ENCODE measurements at regions not wholly inside any gene's neighbourhood (a gene's known extent, or its start where the extent isn't known, plus 50 kb on each side); places are given as distances from the start of the nearest gene placed in this dataset.

DNA sequence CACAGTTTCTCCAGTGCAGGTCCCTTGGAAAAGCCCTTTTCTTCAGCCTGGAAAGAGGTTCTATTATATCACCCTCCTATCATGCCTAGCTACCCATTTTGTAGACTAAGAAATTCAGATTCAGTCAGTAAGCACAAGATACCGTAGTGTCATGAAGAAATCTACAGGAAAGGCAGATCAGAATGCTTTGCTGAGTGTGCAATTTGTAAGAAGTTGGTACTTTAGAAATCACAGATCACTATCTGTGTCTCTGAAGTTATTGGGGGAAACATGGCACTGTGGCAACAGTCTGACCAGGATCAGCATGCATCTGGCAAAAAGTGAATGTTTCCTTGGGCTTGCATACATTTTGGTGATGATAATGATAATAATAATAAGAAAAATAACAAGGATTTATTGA is 531.8 kb downstream of the EPHB1 start (continued):
- no peak for TF ChIP-seq PRPF4 (IDR thresholded peaks at IDR 0.05; ENCODE audit: insufficient read depth, low read depth, low read length, poor library complexity, severe bottlenecking)
- TF ChIP-seq C11orf30 (IDR thresholded peaks at IDR 0.05; ENCODE audit: low read depth), result peak; percentile 19; the same call in 1 of the 2 replicates
- TF ChIP-seq ZNF785 (CRISPR knock-in tag; IDR thresholded peaks at IDR 0.05), result no peak
- no peak for TF ChIP-seq ZNF507 (tag; conservative IDR thresholded peaks at IDR 0.05)
- TF ChIP-seq SAFB (IDR thresholded peaks at IDR 0.05; ENCODE audit: borderline replicate concordance, low read depth, low read length), result no peak
- no peak for TF ChIP-seq NCOR1 (IDR thresholded peaks at IDR 0.05)
- no peak for TF ChIP-seq ZFP36 (IDR thresholded peaks at IDR 0.05; ENCODE audit: low read depth, low read length, partially characterized antibody)
- no peak for TF ChIP-seq ZNF347 (CRISPR knock-in tag; IDR thresholded peaks at IDR 0.05; ENCODE audit: low read depth)

DNA sequence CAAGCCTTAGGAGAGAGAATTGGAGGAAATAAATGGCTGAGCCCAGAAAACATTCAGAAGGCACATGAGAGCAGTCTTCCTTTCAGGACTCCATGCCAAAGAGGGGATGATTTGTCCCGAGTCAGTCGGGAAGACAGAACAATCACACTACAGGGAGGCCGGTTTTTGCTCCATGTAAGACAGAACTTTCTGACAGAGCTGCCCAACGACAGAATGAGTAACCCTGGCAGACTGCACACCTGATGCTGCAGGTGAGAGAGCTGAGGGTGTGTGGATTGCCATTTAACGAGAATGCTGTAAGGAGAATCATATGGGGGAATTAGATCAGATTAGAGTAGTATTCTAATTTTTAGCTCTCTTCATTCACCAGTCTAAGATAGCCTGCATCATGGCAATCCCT is 533.0 kb downstream of the EPHB1 start:
- Histone ChIP-seq H3K4me2 (ENCODE audit: insufficient read depth, low read length) (no peak overlapping the region), H3K36me3 (ENCODE audit: control insufficient read depth, insufficient read depth, low read length) (no peaks in the 10 kb centered on the region), H3K4me3 (no peak overlapping the region), H3K27me3 (ENCODE audit: control insufficient read depth in 2 of 2, insufficient read depth in 2 of 2, low read length in 2 of 2) (no peaks in the 10 kb centered on the region), H3K4me1 (replicated peaks in 1 of 2; ENCODE audit: control insufficient read depth in 2 of 2, insufficient read depth in 2 of 2, low read length in 2 of 2) (no peaks in the 10 kb centered on the region), H3K27ac (ENCODE audit: extremely low read depth, low read depth, low read length) (no peak overlapping the region), H3K9ac (ENCODE audit: insufficient read depth in 1 of 2, low read depth in 2 of 2, low read length in 2 of 2) (no peak overlapping the region), H2AFZ (ENCODE audit: low read depth, low read length) (no peak overlapping the region), H4K20me1 (replicated peaks; ENCODE audit: control insufficient read depth, insufficient read depth, low read length) (no peaks in the 10 kb centered on the region), H3K9me3 (replicated peaks; ENCODE audit: control insufficient read depth, insufficient read depth, low read depth, low read length) (no peaks in the 10 kb centered on the region), H3K79me2 (ENCODE audit: control insufficient read depth, insufficient read depth, low read length) (no peaks in the 10 kb centered on the region), H3K9me1 (ENCODE audit: control insufficient read depth, insufficient read depth, low read length) (no peaks in the 10 kb centered on the region)
- DNase-seq (ENCODE audit: extremely low read depth in 1 of 4, low spot score in 3 of 4), result no peak
- no peak for FAIRE-seq
- ChIA-PET CTCF (ENCODE audit: low intra/inter-chr PET ratio) (no interaction called here), POLR2A (no interaction called here)
- BruUV-seq (replicated peaks), result no TSS peak
- no peak for ATAC-seq
- TF ChIP-seq ZNF707 (CRISPR knock-in tag; conservative IDR thresholded peaks at IDR 0.05) (no peak), ATF7 (IDR thresholded peaks at IDR 0.05) (no peak), ZNF133 (CRISPR knock-in tag; IDR thresholded peaks at IDR 0.05) (no peak)
- TF ChIP-seq, protein P1, sequence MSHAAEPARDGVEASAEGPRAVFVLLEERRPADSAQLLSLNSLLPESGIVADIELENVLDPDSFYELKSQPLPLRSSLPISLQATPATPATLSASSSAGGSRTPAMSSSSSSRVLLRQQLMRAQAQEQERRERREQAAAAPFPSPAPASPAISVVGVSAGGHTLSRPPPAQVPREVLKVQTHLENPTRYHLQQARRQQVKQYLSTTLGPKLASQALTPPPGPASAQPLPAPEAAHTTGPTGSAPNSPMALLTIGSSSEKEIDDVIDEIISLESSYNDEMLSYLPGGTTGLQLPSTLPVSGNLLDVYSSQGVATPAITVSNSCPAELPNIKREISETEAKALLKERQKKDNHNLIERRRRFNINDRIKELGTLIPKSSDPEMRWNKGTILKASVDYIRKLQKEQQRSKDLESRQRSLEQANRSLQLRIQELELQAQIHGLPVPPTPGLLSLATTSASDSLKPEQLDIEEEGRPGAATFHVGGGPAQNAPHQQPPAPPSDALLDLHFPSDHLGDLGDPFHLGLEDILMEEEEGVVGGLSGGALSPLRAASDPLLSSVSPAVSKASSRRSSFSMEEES (CRISPR knock-in tag; IDR thresholded peaks at IDR 0.05), result no peak
- intact Hi-C loops (cut with micrococcal nuclease) (no loop called here), in situ Hi-C loops (cut with MboI) (no loop called here)
- 0% methylated on average over 5 of the region's 5 CpGs for WGBS (ENCODE audit: insufficient coverage, low coverage, missing lambda C conversion rate)

Data from K562 (cell line).